Caco-2 (cell line): ENCODE measurements at regions not wholly inside any gene's neighbourhood (a gene's known extent, or its start where the extent isn't known, plus 50 kb on each side); places are given as distances from the start of the nearest gene placed in this dataset.

Experiments used
- BruUV-seq: library from RNA; stranded (reverse); fragments of 400-500 nt; replicated peaks from 2 replicates; lab custom pipeline; 2021; lab: Mats Ljungman, UMichigan
- CTCF ChIA-PET: fragments of 300-600 bp; sonication (Branson Sonifier 250); formaldehyde crosslinking; loops from one replicate; lab custom pipeline; 2022; ENCODE audit warnings: antibody characterized with exemption; lab: Charles Lee
- POLR2A ChIA-PET: fragments of 300-600 bp; sonication (Branson Sonifier 250); formaldehyde crosslinking; loops from one replicate; lab custom pipeline; 2022; ENCODE audit warnings: antibody characterized with exemption; lab: Charles Lee
- DNase-seq, 2 experiments: peaks; one replicate each; pipeline versions ENCODE4 v3.0.0 to v3.0.0-alpha.2; 2020 to 2022
- H3K27me3 ChIP-seq: replicated peaks from 2 replicates; pipeline ENCODE4 v1.6.0; 2011; ENCODE audit warnings: low read length; ENCODE audit not compliant: control insufficient read depth, insufficient read depth
- H3K36me3 ChIP-seq: 2 replicates; pipeline ENCODE4 v1.5.1; 2011; ENCODE audit warnings: low read length; ENCODE audit not compliant: control insufficient read depth, insufficient read depth
- H3K4me1 ChIP-seq: fragments of 250-450 bp; sonication (Bioruptor Pico); 2 replicates; pipeline ENCODE4 v1.5.1; 2020; ENCODE audit warnings: mild to moderate bottlenecking
- H3K4me3 ChIP-seq: 2 replicates; pipeline ENCODE4 v1.5.1; 2011; ENCODE audit warnings: low read depth, mild to moderate bottlenecking, control low read depth, low read length
- H3K9me3 ChIP-seq: fragments of 250-450 bp; sonication (Bioruptor Pico); 2 replicates; pipeline ENCODE4 v1.5.1; 2020; ENCODE audit warnings: mild to moderate bottlenecking, moderate library complexity
- H3K27ac Mint-ChIP-seq: one replicate; pipeline ENCODE4 v1.8.0; 2022; ENCODE audit warnings: mixed read lengths; ENCODE audit not compliant: unreplicated experiment
- H3K27me3 Mint-ChIP-seq: one replicate; pipeline ENCODE4 v1.8.0; 2022; ENCODE audit warnings: mixed read lengths; ENCODE audit not compliant: insufficient read depth, unreplicated experiment
- H3K36me3 Mint-ChIP-seq: one replicate; pipeline ENCODE4 v1.8.0; 2022; ENCODE audit warnings: mild to moderate bottlenecking, mixed read lengths; ENCODE audit not compliant: insufficient read depth, unreplicated experiment
- H3K4me1 Mint-ChIP-seq: one replicate; pipeline ENCODE4 v1.8.0; 2022; ENCODE audit warnings: low read depth, mixed read lengths; ENCODE audit not compliant: unreplicated experiment
- H3K4me3 Mint-ChIP-seq: one replicate; pipeline ENCODE4 v1.8.0; 2022; ENCODE audit warnings: mild to moderate bottlenecking, moderate library complexity, mixed read lengths; ENCODE audit not compliant: unreplicated experiment
- H3K9me3 Mint-ChIP-seq: one replicate; pipeline ENCODE4 v1.8.0; 2022; ENCODE audit warnings: mixed read lengths; ENCODE audit not compliant: unreplicated experiment
- intact Hi-C: fragments of 100-400 bp; cut with micrococcal nuclease; formaldehyde crosslinking; loops from one replicate; pipeline ENCODE4 v1.10.0; 2022; ENCODE audit not compliant: unreplicated experiment
- TF ChIP-seq, protein P1 (sequence below), 2 experiments: fragments of 200-600 bp in 1 of 2; IDR thresholded peaks; 1 replicate in 1 of 2; 2 replicates in 1 of 2; pipeline versions ENCODE4 v1.5.1 to v1.8.0; 2011 to 2022; ENCODE audit warnings: antibody characterized with exemption in 1 of 2, control low read depth in 1 of 2, inconsistent platforms in 1 of 2, low read depth in 1 of 2, low read length in 1 of 2, mild to moderate bottlenecking in 1 of 2, moderate library complexity in 1 of 2; ENCODE audit not compliant: insufficient read depth in 1 of 2, severe bottlenecking in 1 of 2, unreplicated experiment in 1 of 2

DNA sequence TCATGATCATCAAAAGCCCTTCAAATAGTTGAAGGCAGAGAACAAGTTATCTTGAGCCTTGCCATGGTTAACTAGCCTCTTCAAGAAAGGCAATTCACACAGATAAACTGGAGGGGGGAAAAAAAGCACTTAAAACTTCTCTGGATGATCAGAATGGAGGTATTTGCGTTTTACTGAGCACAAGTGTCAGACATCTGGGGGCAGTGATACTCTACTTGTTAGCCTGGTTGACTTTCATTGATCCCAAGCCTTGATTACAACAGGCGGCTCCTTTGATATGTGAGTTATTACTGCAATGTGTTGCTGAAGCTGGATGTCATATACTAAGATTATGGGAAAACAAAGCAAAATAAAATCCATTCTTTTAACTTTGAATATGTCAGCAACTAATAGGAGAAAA, 155.0 kb upstream of the HS3ST3A1 start:
- ChIA-PET CTCF (no interaction called here), POLR2A (no interaction called here)
- Histone ChIP-seq H3K9me3 (no peaks in the 10 kb centered on the region), H3K27me3 (no peaks in the 10 kb centered on the region), H3K4me1 (no peaks in the 10 kb centered on the region), H3K4me3 (no peak overlapping the region), H3K36me3 (no peaks in the 10 kb centered on the region)
- intact Hi-C loops: no loop called here
- Mint-ChIP-seq H3K4me3 (no peak overlapping the region), H3K4me1 (no peaks in the 10 kb centered on the region), H3K27ac (no peak overlapping the region), H3K27me3 (no peaks in the 10 kb centered on the region), H3K9me3 (no peaks in the 10 kb centered on the region), H3K36me3 (no peaks in the 10 kb centered on the region)
- BruUV-seq: no TSS peak
- TF ChIP-seq, protein P1, sequence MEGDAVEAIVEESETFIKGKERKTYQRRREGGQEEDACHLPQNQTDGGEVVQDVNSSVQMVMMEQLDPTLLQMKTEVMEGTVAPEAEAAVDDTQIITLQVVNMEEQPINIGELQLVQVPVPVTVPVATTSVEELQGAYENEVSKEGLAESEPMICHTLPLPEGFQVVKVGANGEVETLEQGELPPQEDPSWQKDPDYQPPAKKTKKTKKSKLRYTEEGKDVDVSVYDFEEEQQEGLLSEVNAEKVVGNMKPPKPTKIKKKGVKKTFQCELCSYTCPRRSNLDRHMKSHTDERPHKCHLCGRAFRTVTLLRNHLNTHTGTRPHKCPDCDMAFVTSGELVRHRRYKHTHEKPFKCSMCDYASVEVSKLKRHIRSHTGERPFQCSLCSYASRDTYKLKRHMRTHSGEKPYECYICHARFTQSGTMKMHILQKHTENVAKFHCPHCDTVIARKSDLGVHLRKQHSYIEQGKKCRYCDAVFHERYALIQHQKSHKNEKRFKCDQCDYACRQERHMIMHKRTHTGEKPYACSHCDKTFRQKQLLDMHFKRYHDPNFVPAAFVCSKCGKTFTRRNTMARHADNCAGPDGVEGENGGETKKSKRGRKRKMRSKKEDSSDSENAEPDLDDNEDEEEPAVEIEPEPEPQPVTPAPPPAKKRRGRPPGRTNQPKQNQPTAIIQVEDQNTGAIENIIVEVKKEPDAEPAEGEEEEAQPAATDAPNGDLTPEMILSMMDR (IDR thresholded peaks at IDR 0.05; ENCODE audit: insufficient read depth in 1 of 2, low read depth in 1 of 2, low read length in 1 of 2, severe bottlenecking in 1 of 2, unreplicated experiment in 1 of 2): no peak
- no peak for DNase-seq

DNA sequence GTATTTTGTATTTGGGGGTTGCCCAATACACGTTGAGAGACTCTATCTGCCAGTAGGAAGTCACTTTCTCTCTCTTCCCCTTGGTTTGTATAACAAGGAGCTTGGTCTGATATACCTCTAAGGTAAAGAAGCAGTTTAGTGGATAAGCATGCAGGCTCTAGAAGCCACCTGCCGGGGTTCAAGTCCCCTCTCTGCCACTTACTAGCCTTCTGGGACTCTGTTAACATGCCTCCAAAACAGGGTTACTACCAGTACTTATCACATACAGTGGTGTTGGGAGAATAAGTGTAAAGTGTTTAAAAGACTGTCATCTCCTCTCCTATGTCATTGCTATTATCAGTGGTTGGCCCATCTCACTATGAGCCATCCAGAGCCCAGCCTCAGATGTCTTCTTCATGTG, 156.1 kb upstream of the HS3ST3A1 start:
- Mint-ChIP-seq H3K4me3 (no peak overlapping the region), H3K27me3 (no peaks in the 10 kb centered on the region), H3K4me1 (no peaks in the 10 kb centered on the region), H3K9me3 (no peaks in the 10 kb centered on the region), H3K36me3 (no peaks in the 10 kb centered on the region), H3K27ac (no peak overlapping the region)
- DNase-seq: no peak
- CTCF ChIA-PET: no interaction called here
- Histone ChIP-seq H3K36me3 (no peaks in the 10 kb centered on the region), H3K4me3 (no peak overlapping the region), H3K9me3 (no peaks in the 10 kb centered on the region), H3K4me1 (no peaks in the 10 kb centered on the region), H3K27me3 (no peaks in the 10 kb centered on the region)
- intact Hi-C loops: no loop called here
- BruUV-seq: no TSS peak
- TF ChIP-seq, protein P1 (IDR thresholded peaks at IDR 0.05; ENCODE audit: insufficient read depth in 1 of 2, low read depth in 1 of 2, low read length in 1 of 2, severe bottlenecking in 1 of 2, unreplicated experiment in 1 of 2): no peak
- POLR2A ChIA-PET: no interaction called here

DNA sequence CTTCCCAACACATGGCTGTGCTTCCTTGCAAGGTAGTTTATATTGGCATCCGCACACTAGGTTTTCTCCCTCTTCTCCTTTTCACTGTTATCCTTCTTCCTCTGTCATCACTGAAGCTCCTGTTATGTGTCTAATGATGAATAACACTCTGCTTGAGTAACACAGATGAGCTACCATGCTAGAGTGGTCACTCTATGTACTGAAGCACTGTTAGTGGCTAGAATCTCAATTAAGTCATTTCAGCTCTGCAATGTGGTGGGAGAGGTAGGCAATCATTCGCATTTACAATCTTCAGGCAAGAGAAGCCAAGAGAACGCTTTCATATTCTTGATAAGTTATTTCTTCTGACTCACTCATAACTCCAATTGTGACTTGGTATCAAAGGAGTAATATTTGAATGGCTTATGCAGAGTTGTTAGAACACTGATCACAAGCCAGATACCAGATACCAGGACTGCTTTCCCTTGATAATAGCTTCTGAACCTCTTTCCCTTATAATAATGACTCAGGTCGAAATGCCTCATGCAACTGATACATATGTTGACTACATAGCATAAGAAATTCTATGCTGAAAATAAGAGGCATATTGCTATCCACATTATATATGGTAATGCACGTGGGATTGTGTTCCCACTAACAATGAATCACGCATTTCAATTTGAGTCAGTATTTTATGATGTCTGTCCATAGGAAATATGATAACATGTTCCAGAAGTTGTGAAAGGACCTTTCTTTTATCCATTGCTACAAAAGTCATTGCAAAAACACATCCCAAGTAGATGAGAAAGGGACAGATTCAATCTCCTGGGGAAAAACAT, 158.0 kb upstream of the HS3ST3A1 start:
- no peaks in the 10 kb centered on the region for H3K4me1 Mint-ChIP-seq
- H3K27me3 ChIP-seq: no peaks in the 10 kb centered on the region
- H3K4me3 ChIP-seq: no peak overlapping the region
- CTCF ChIA-PET: no interaction called here
- H3K27ac Mint-ChIP-seq: no peak overlapping the region
- no peaks in the 10 kb centered on the region for H3K36me3 ChIP-seq
- no peak overlapping the region for H3K4me3 Mint-ChIP-seq
- H3K9me3 ChIP-seq: no peaks in the 10 kb centered on the region
- DNase-seq: no peak
- H3K27me3 Mint-ChIP-seq: no peaks in the 10 kb centered on the region
- no peaks in the 10 kb centered on the region for H3K9me3 Mint-ChIP-seq
- TF ChIP-seq, protein P1 (IDR thresholded peaks at IDR 0.05; ENCODE audit: insufficient read depth in 1 of 2, low read depth in 1 of 2, low read length in 1 of 2, severe bottlenecking in 1 of 2, unreplicated experiment in 1 of 2): no peak
- no peaks in the 10 kb centered on the region for H3K4me1 ChIP-seq
- no peaks in the 10 kb centered on the region for H3K36me3 Mint-ChIP-seq
- intact Hi-C loops: no loop called here
- BruUV-seq: no TSS peak
- POLR2A ChIA-PET: no interaction called here
